Vagina (tissue), 2 donors: ENCODE measurements at regions not wholly inside any gene's neighbourhood (a gene's known extent, or its start where the extent isn't known, plus 50 kb on each side); places are given as distances from the start of the nearest gene placed in this dataset.

Experiments
- DNase-seq, 2 donors: peaks; one replicate each; pipeline ENCODE4 v3.0.0-alpha.2; 2017; ENCODE audit errors: extremely low spot score in 2 of 2
- H3K27ac ChIP-seq: fragments of 200-600 bp; sonication (generic); one replicate; pipeline ENCODE4 v1.5.1; 2019
- H3K27me3 ChIP-seq: fragments of 200-600 bp; sonication (generic); one replicate; pipeline ENCODE4 v1.5.1; 2019
- H3K36me3 ChIP-seq, 2 donors: fragments of 200-600 bp; sonication (generic); one replicate each; pipeline ENCODE4 v1.5.1; 2017 to 2019
- H3K4me1 ChIP-seq: fragments of 200-600 bp; sonication (generic); one replicate; pipeline ENCODE4 v1.5.1; 2019
- H3K4me3 ChIP-seq, 2 donors: fragments of 200-600 bp; sonication (generic); 1 replicate in 1 of 2; 2 replicates in 1 of 2; pipeline ENCODE4 v1.5.1; 2016 to 2019
- H3K9me3 ChIP-seq: fragments of 200-600 bp; sonication (generic); one replicate; pipeline ENCODE4 v1.5.1; 2019
- CTCF ChIP-seq, 3 experiments: fragments of 450-650 bp in 2 of 3; fragments of 200-600 bp in 1 of 3; sonication (generic) in 1 of 3; IDR thresholded peaks; one replicate each; pipeline ENCODE4 v1.5.1; 2017 to 2019; ENCODE audit warnings: antibody characterized with exemption in 3 of 3, mild to moderate bottlenecking in 2 of 3, moderate library complexity in 2 of 3
- POLR2A ChIP-seq, 2 donors: fragments of 450-650 bp; IDR thresholded peaks; one replicate each; pipeline ENCODE4 v1.6.1; 2017; ENCODE audit warnings: antibody characterized with exemption in 2 of 2, mild to moderate bottlenecking in 2 of 2, moderate library complexity in 2 of 2
- POLR2AphosphoS5 ChIP-seq, 2 donors: sonication (generic); formaldehyde crosslinking; IDR thresholded peaks; one replicate each; pipeline ENCODE4 v1.9.0; 2017; ENCODE audit warnings: antibody characterized with exemption in 2 of 2, mild to moderate bottlenecking in 2 of 2, low read depth in 1 of 2; ENCODE audit not compliant: insufficient read depth in 1 of 2
- intact Hi-C: fragments of 100-400 bp; cut with DNase I; formaldehyde crosslinking; loops from one replicate; pipeline ENCODE4 v1.15.1; 2023

DNA sequence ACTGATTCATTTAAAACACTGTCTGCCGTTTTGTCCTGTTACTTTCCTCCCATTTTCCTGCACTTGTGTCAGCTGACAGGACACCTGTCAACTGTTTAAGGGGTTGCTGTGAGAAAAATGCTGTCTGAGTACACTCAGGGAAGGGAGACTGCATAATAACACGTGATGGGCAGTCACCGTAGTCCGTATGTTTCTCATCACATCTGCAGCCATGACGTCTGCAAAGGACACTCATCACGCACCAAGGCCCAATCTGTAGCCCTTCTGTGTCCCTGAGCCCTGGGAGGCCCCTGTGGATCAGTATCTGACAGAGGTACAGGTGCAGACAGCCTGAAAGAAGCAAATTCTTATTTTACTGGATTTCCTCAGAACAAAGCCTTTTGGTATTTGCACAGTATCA lies 396.3 kb downstream of the YTHDC2 start:
- Histone ChIP-seq H3K4me1 (no peaks in the 10 kb centered on the region), H3K27ac (no peak overlapping the region), H3K27me3 (no peaks in the 10 kb centered on the region), H3K4me3 (no peak overlapping the region), H3K9me3 (no peaks in the 10 kb centered on the region), H3K36me3 (no peaks in the 10 kb centered on the region)
- no peak for DNase-seq
- intact Hi-C loops: no loop called here
- TF ChIP-seq CTCF (IDR thresholded peaks at IDR 0.05) (no peak), POLR2A (IDR thresholded peaks at IDR 0.05) (no peak), POLR2AphosphoS5 (IDR thresholded peaks at IDR 0.05; ENCODE audit: insufficient read depth in 1 of 2, low read depth in 1 of 2) (no peak)

- no peaks in the 10 kb centered on the region for H3K27me3 ChIP-seq
- no peak overlapping the region for H3K4me3 ChIP-seq
- no peaks in the 10 kb centered on the region for H3K9me3 ChIP-seq
- H3K36me3 ChIP-seq: no peaks in the 10 kb centered on the region
- TF ChIP-seq CTCF (IDR thresholded peaks at IDR 0.05): no peak
- TF ChIP-seq POLR2A (IDR thresholded peaks at IDR 0.05): no peak
- no peak for TF ChIP-seq POLR2AphosphoS5 (IDR thresholded peaks at IDR 0.05; ENCODE audit: insufficient read depth in 1 of 2, low read depth in 1 of 2)
- intact Hi-C loops: no loop called here
- DNase-seq: no peak
- H3K27ac ChIP-seq: no peak overlapping the region
- no peaks in the 10 kb centered on the region for H3K4me1 ChIP-seq
Observed at GRCh38 chr5:113917997-113918396, 404.5 kb downstream of the YTHDC2 start.

DNA sequence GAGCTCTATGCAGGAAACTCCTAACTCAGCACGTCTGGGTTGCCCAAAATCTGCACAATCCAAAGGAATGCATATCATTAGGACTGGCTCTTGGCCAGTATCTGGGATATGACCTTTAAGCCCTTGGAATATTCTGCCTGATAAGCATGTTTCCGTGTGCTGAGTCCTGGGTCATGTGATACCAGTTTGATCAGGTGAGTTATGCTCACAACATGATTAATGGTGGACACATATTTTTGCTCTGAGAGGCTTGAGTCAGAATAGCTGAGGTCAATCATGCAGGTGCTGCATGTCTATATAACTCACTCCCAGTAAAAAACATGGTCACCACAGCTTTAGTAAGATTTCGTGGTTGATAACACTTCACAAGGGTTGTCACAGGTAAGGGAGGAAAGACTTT lies 408.8 kb downstream of the YTHDC2 start:
- H3K4me1 ChIP-seq: no peaks in the 10 kb centered on the region
- no peak for DNase-seq
- H3K4me3 ChIP-seq: no peak overlapping the region
- H3K27ac ChIP-seq: no peak overlapping the region
- no peaks in the 10 kb centered on the region for H3K9me3 ChIP-seq
- H3K27me3 ChIP-seq: no peaks in the 10 kb centered on the region
- intact Hi-C loops: no loop called here
- no peak for TF ChIP-seq POLR2A (IDR thresholded peaks at IDR 0.05)
- no peak for TF ChIP-seq CTCF (IDR thresholded peaks at IDR 0.05)
- no peak for TF ChIP-seq POLR2AphosphoS5 (IDR thresholded peaks at IDR 0.05; ENCODE audit: insufficient read depth in 1 of 2, low read depth in 1 of 2)
- no peaks in the 10 kb centered on the region for H3K36me3 ChIP-seq

DNA sequence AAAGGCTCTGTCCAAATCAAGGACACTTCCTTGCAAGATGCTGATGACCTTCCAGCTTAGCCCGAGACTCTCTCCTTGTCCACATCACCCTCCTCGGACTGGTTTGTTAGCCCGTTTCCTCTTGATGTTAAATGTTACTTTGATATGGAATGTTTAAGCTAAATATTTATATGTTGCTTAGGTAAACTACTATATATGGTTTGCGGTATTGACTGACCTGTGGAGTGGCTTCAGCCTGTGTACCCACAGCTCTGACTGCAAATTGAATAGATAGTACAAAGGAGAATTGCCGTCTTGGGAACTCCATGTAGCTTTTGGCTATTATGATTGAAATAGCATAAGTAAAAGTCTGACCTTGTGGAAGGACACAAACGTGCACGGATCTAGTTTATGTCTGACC lies 422.0 kb downstream of the YTHDC2 start:
- no peaks in the 10 kb centered on the region for H3K4me1 ChIP-seq
- TF ChIP-seq POLR2A (IDR thresholded peaks at IDR 0.05) (no peak), POLR2AphosphoS5 (IDR thresholded peaks at IDR 0.05; ENCODE audit: insufficient read depth in 1 of 2, low read depth in 1 of 2) (no peak), CTCF (IDR thresholded peaks at IDR 0.05) (no peak)
- no peak overlapping the region for H3K27ac ChIP-seq
- intact Hi-C loops: no loop called here
- no peaks in the 10 kb centered on the region for H3K27me3 ChIP-seq
- no peak overlapping the region for H3K4me3 ChIP-seq
- H3K36me3 ChIP-seq: no peaks in the 10 kb centered on the region
- no peak for DNase-seq
- H3K9me3 ChIP-seq: no peaks in the 10 kb centered on the region

- Histone ChIP-seq H3K36me3 (no peaks in the 10 kb centered on the region), H3K27ac (no peak overlapping the region), H3K4me1 (no peaks in the 10 kb centered on the region), H3K4me3 (no peak overlapping the region), H3K27me3 (no peaks in the 10 kb centered on the region), H3K9me3 (no peaks in the 10 kb centered on the region)
- no peak for TF ChIP-seq POLR2A (IDR thresholded peaks at IDR 0.05)
- no peak for TF ChIP-seq POLR2AphosphoS5 (IDR thresholded peaks at IDR 0.05; ENCODE audit: insufficient read depth in 1 of 2, low read depth in 1 of 2)
- no peak for TF ChIP-seq CTCF (IDR thresholded peaks at IDR 0.05)
- intact Hi-C loops: no loop called here
- no peak for DNase-seq
Observed at GRCh38 chr5:113937301-113937700, 423.8 kb downstream of the YTHDC2 start.
